A172 (cell line): ENCODE measurements at regions not wholly inside any gene's neighbourhood (a gene's known extent, or its start where the extent isn't known, plus 50 kb on each side); places are given as distances from the start of the nearest gene placed in this dataset.
A peak's percentile ranks its signal among the peaks of the same experiment; 100 is the strongest.
"Not testable (repeated sequence)": the region's sequence is repeated elsewhere in the genome, so short reads cannot be mapped to it uniquely, and the experiment has no call there.

Experiments
- DNase-seq: peaks from one replicate; pipeline ENCODE4 v3.0.0-alpha.2; 2015; ENCODE audit warnings: low spot score

GRCh38 chr12:33678221-33678964, 238.8 kb upstream of the SYT10 start:
- no peak for DNase-seq

GRCh38 chr12:33690562-33690961, 250.9 kb upstream of the SYT10 start:
- DNase-seq, result no peak

- DNase-seq, result no peak
Observed at GRCh38 chr12:33703221-33703620, 263.6 kb upstream of the SYT10 start.

- no peak for DNase-seq
Observed at GRCh38 chr12:33706927-33707326, 267.3 kb upstream of the SYT10 start.

- DNase-seq, result no peak
Observed at GRCh38 chr12:33708935-33709334, 269.3 kb upstream of the SYT10 start.

- DNase-seq, result no peak
Observed at GRCh38 chr12:33710548-33710947, 270.9 kb upstream of the SYT10 start.

- no peak for DNase-seq
Observed at GRCh38 chr12:33718631-33719030, 279.0 kb upstream of the SYT10 start.

GRCh38 chr12:33721561-33721960, 281.9 kb upstream of the SYT10 start:
- no peak for DNase-seq

GRCh38 chr12:33724867-33725266, 285.2 kb upstream of the SYT10 start:
- DNase-seq, result no peak

- no peak for DNase-seq
Observed at GRCh38 chr12:33734871-33735270, 287.4 kb upstream of the ALG10 start.

- DNase-seq, result peak; percentile 7
Observed at GRCh38 chr12:33752854-33753253, 269.4 kb upstream of the ALG10 start.

GRCh38 chr12:33757701-33758100, 264.6 kb upstream of the ALG10 start:
- no peak for DNase-seq

GRCh38 chr12:33759279-33759678, 263.0 kb upstream of the ALG10 start:
- no peak for DNase-seq

- DNase-seq, result no peak
Observed at GRCh38 chr12:33763331-33763730, 259.0 kb upstream of the ALG10 start.

- no peak for DNase-seq
Observed at GRCh38 chr12:33770652-33771051, 251.6 kb upstream of the ALG10 start.

- no peak for DNase-seq
Observed at GRCh38 chr12:33771889-33772288, 250.4 kb upstream of the ALG10 start.

- not testable (repeated sequence) for DNase-seq
Observed at GRCh38 chr12:33773091-33773490, 249.2 kb upstream of the ALG10 start.

GRCh38 chr12:33786532-33786931, 235.8 kb upstream of the ALG10 start:
- no peak for DNase-seq

GRCh38 chr12:33794954-33795353, 227.3 kb upstream of the ALG10 start:
- no peak for DNase-seq

- DNase-seq, result peak; percentile 48
Observed at GRCh38 chr12:33795536-33795935, 226.8 kb upstream of the ALG10 start.

GRCh38 chr12:33813536-33813935, 208.8 kb upstream of the ALG10 start:
- DNase-seq, result no peak

GRCh38 chr12:33817713-33818112, 204.6 kb upstream of the ALG10 start:
- DNase-seq, result no peak

GRCh38 chr12:33818313-33818712, 204.0 kb upstream of the ALG10 start:
- DNase-seq, result no peak

GRCh38 chr12:33825442-33825841, 196.9 kb upstream of the ALG10 start:
- peak; percentile 40 for DNase-seq
